ENCODE measurements at regions not wholly inside any gene's neighbourhood (a gene's known extent, or its start where the extent isn't known, plus 50 kb on each side); places are given as distances from the start of the nearest gene placed in this dataset.

DNA sequence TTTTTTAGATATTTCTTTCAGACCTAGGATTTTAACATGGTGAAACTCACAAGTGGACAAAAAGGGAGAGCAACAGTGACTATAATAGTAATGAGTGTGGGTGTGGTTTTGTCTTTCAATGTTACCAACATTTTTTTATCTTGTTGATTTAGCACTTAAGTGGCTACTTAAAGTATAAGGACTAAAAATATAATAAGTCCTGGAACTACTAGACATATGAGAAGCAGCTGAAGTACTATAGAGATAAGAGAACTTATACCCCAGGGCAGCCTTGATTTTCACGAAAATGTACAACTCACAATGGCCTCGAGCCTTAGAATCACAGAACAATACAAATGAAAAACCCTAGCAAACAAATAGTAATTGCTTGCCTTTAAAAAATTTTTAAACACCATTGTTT, 1151.8 kb downstream of the TYW1 start:
- TF ChIP-seq, protein P1, sequence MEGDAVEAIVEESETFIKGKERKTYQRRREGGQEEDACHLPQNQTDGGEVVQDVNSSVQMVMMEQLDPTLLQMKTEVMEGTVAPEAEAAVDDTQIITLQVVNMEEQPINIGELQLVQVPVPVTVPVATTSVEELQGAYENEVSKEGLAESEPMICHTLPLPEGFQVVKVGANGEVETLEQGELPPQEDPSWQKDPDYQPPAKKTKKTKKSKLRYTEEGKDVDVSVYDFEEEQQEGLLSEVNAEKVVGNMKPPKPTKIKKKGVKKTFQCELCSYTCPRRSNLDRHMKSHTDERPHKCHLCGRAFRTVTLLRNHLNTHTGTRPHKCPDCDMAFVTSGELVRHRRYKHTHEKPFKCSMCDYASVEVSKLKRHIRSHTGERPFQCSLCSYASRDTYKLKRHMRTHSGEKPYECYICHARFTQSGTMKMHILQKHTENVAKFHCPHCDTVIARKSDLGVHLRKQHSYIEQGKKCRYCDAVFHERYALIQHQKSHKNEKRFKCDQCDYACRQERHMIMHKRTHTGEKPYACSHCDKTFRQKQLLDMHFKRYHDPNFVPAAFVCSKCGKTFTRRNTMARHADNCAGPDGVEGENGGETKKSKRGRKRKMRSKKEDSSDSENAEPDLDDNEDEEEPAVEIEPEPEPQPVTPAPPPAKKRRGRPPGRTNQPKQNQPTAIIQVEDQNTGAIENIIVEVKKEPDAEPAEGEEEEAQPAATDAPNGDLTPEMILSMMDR (IDR thresholded peaks at IDR 0.05; ENCODE audit: insufficient read depth, low read depth, low read length), result no peak
- TF ChIP-seq EZH2 (IDR thresholded peaks at IDR 0.05; ENCODE audit: insufficient read depth, low read length), result no peak

Measured in astrocyte (in vitro differentiated cells and primary cell).